Activated CD8-positive, alpha-beta T cell treated with anti-CD3 and anti-CD28 coated beads for 36 hours (primary cell): ENCODE measurements at regions not wholly inside any gene's neighbourhood (a gene's known extent, or its start where the extent isn't known, plus 50 kb on each side); places are given as distances from the start of the nearest gene placed in this dataset.

ENCODE experiments used
- ATAC-seq: fragments of 200-7000 bp; cut with Tn5 transposase; one replicate; pipeline ENCODE4 v1.10.0; 2021; ENCODE audit warnings: mild to moderate bottlenecking, moderate library complexity
- CTCF ChIA-PET: fragments of 350-600 bp; sonication (Branson Sonifier 250); formaldehyde crosslinking; loops from one replicate; lab custom pipeline; 2021; ENCODE audit warnings: antibody characterized with exemption; lab: Charles Lee
- POLR2A ChIA-PET: fragments of 350-600 bp; sonication (Branson Sonifier 250); formaldehyde crosslinking; loops from one replicate; lab custom pipeline; 2021; ENCODE audit warnings: antibody characterized with exemption; lab: Charles Lee
- DNase-seq: peaks from one replicate; pipeline ENCODE4 v3.0.0-alpha.2; 2020
- H3K27ac Mint-ChIP-seq: one replicate; pipeline ENCODE4 v1.8.0; 2021; ENCODE audit warnings: mild to moderate bottlenecking, mixed read lengths
- H3K27me3 Mint-ChIP-seq: one replicate; pipeline ENCODE4 v1.8.0; 2021; ENCODE audit warnings: mixed read lengths
- H3K36me3 Mint-ChIP-seq: one replicate; pipeline ENCODE4 v1.8.0; 2021; ENCODE audit warnings: low read depth, mixed read lengths
- H3K4me1 Mint-ChIP-seq: one replicate; pipeline ENCODE4 v1.8.0; 2021; ENCODE audit warnings: low read depth, mixed read lengths
- H3K4me3 Mint-ChIP-seq: one replicate; pipeline ENCODE4 v1.8.0; 2021; ENCODE audit warnings: mild to moderate bottlenecking, moderate library complexity, mixed read lengths
- H3K9me3 Mint-ChIP-seq: one replicate; pipeline ENCODE4 v1.8.0; 2021; ENCODE audit warnings: mixed read lengths
- intact Hi-C: fragments of 100-400 bp; cut with micrococcal nuclease; formaldehyde crosslinking; loops from one replicate; pipeline ENCODE4 v1.10.0; 2022
- TF ChIP-seq, protein P1 (sequence below): fragments of 200-600 bp; IDR thresholded peaks from one replicate; pipeline ENCODE4 v1.8.0; 2022; ENCODE audit warnings: antibody characterized with exemption, mild to moderate bottlenecking

DNA sequence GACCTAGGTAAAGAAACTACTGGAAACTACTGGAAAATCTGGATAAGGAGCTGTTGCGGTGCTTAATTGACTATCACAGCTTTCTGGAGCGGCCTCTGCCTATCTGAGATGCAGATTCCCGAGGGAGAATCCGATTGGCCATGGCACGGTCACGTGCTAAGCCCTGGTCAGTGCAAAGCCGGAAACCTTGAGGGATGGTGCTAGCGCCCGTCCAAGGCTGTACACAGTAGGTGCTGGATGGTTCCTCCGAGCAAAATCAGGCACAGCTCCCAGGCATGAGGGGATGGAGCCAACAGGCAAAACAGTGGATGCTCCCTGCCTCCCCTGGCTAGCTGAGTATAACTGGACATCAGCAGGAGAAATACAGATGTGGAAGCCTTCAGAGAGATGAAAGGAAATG, 238.7 kb upstream of the HES1 start:
- intact Hi-C loops = no loop called here
- Mint-ChIP-seq H3K4me3 (no peak overlapping the region), H3K27ac (no peak overlapping the region), H3K27me3 (no peaks in the 10 kb centered on the region), H3K9me3 (no peaks in the 10 kb centered on the region), H3K36me3 (no peaks in the 10 kb centered on the region), H3K4me1 (no peaks in the 10 kb centered on the region)
- DNase-seq (no peak), ATAC-seq (no peak)
- CTCF ChIA-PET = no interaction called here
- TF ChIP-seq, protein P1, sequence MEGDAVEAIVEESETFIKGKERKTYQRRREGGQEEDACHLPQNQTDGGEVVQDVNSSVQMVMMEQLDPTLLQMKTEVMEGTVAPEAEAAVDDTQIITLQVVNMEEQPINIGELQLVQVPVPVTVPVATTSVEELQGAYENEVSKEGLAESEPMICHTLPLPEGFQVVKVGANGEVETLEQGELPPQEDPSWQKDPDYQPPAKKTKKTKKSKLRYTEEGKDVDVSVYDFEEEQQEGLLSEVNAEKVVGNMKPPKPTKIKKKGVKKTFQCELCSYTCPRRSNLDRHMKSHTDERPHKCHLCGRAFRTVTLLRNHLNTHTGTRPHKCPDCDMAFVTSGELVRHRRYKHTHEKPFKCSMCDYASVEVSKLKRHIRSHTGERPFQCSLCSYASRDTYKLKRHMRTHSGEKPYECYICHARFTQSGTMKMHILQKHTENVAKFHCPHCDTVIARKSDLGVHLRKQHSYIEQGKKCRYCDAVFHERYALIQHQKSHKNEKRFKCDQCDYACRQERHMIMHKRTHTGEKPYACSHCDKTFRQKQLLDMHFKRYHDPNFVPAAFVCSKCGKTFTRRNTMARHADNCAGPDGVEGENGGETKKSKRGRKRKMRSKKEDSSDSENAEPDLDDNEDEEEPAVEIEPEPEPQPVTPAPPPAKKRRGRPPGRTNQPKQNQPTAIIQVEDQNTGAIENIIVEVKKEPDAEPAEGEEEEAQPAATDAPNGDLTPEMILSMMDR = no peak
- POLR2A ChIA-PET = no interaction called here

DNA sequence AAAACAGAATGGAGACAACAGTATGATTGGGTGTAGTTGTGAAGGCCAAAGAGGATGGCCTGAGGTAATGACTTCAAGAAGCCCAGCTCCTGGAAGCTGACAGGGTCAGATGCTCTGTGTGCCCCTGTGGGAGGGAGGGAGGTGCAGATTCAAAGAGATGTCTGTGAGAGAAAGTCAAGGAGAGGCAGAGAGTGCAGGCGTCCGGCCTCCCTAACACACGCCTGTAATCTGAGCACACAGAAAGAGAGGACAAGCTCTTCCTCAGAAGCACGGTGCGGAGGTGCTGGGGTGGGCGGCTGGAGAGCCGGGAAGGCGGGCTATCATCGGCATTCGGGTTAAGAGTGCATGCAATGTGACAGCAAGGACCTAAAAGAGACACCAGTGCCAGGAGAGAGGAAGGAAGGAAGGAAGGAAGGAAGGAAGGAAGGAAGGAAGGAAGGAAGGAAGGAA, 238.2 kb upstream of the HES1 start:
- Mint-ChIP-seq H3K27me3 (no peaks in the 10 kb centered on the region), H3K9me3 (no peaks in the 10 kb centered on the region), H3K36me3 (no peaks in the 10 kb centered on the region), H3K4me1 (no peaks in the 10 kb centered on the region), H3K4me3 (no peak overlapping the region), H3K27ac (no peak overlapping the region)
- ChIA-PET CTCF (no interaction called here), POLR2A (no interaction called here)
- intact Hi-C loops = no loop called here
- TF ChIP-seq, protein P1 = no peak
- ATAC-seq (no peak), DNase-seq (no peak)

DNA sequence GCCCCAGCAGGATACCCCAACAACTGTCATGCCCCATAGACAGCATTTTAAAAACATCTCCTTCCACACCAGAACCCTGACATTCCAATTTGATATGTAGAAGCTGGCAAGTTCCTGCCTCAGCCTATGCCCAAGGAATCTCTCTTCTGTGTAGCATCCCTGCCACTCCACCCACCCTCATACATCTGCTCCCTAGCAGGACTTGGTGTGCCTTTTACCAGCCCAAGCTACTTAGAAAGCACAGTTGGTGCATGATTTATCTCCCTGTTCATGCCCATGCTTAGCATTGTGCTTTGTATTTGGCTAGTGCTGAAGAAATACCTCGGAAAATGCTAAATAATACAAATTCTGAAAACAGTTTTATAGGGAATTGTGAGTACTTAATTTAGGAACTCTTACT, 236.9 kb upstream of the HES1 start:
- TF ChIP-seq, protein P1 = no peak
- H3K36me3 Mint-ChIP-seq = no peaks in the 10 kb centered on the region
- ChIA-PET POLR2A (interaction anchor here (0.6 kb wide), 1 partner anchor 82 kb away, joined by 3 read pairs; no protein-coding TSS in a partner anchor), CTCF (no interaction called here)
- no peaks in the 10 kb centered on the region for H3K9me3 Mint-ChIP-seq
- DNase-seq = no peak
- H3K4me3 Mint-ChIP-seq = no peak overlapping the region
- no peak overlapping the region for H3K27ac Mint-ChIP-seq
- ATAC-seq = no peak
- no peaks in the 10 kb centered on the region for H3K4me1 Mint-ChIP-seq
- no peaks in the 10 kb centered on the region for H3K27me3 Mint-ChIP-seq
- intact Hi-C loops = no loop called here

DNA sequence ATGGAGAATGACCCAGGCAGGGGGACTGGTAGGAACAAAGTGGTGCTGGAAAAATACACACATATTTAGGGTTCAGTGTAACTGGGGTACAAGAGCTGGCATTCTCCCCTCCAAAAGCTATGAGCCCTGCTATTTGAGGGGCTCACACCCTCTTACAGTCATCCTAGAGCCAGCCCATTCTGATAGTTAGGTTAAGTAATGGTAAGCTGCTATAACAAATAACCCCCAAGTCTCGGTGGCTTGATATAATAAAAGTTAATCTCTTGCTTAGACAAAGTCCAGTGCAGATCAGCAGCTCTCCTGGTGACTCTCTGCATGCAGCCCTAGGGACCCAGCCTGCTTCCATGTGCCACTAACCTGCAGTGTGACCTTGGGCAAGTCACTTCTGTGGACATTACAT, 234.9 kb upstream of the HES1 start:
- no peak overlapping the region for H3K4me3 Mint-ChIP-seq
- no peaks in the 10 kb centered on the region for H3K4me1 Mint-ChIP-seq
- no peaks in the 10 kb centered on the region for H3K27me3 Mint-ChIP-seq
- TF ChIP-seq, protein P1 = no peak
- ATAC-seq (no peak), DNase-seq (no peak)
- no peak overlapping the region for H3K27ac Mint-ChIP-seq
- POLR2A ChIA-PET = no interaction called here
- intact Hi-C loops = no loop called here
- no peaks in the 10 kb centered on the region for H3K36me3 Mint-ChIP-seq
- H3K9me3 Mint-ChIP-seq = no peaks in the 10 kb centered on the region
- CTCF ChIA-PET = no interaction called here

DNA sequence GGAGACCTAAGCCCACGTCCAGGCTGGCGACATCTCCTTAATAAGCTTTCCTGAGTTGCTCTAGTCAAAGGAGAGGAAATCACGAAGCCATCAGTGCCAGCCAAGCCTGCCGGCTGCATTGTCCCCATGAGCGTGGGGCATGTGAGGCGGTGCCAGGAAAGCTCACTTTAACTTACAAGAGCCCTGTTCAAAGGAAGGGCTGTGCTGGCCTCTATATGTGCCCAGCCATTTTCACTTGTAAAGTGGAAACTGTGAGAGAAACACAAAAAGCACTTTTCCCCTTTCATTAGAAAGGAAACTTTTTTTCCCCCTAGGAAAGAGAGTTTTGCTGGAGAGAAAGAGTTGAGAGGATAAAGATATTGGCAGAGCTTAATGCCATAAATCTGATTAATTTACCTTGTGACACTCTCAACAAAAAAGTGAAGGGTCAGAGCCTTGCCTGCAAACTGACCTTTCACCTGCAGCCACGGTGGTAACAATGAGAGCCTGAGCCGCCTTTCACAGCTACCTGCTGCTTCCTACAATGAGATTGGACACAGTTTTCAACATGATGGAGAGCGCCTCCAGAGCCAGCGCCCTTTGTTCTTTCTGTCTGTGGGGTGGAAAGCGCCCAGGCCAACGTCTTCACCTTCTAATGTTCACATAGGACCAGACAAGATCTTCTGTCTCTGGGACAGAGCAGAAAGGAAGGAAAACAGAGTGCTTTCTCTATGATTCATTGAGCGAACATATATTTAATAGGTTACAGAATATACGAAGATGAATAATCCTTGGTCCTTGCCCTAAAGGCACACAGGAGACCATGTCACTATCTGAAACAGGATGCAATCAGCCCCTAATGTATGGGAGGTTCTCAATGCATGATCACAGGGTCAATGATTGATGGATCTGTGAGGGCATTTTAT, 233.1 kb upstream of the HES1 start:
- POLR2A ChIA-PET = no interaction called here
- CTCF ChIA-PET = no interaction called here
- Mint-ChIP-seq H3K27me3 (no peaks in the 10 kb centered on the region), H3K4me3 (no peak overlapping the region), H3K4me1 (no peaks in the 10 kb centered on the region), H3K36me3 (no peaks in the 10 kb centered on the region), H3K27ac (no peak overlapping the region), H3K9me3 (peaks cover 2% of the 10 kb centered on the region)
- DNase-seq = no peak
- intact Hi-C loops = no loop called here
- ATAC-seq = no peak
- TF ChIP-seq, protein P1 = no peak
